HG02885 (cell line): ENCODE measurements at regions not wholly inside any gene's neighbourhood (a gene's known extent, or its start where the extent isn't known, plus 50 kb on each side); places are given as distances from the start of the nearest gene placed in this dataset.

Experiments used
- ATAC-seq: cut with Tn5 transposase; IDR thresholded peaks from one replicate; pipeline ENCODE4 v1.9.1; 2021; ENCODE audit warnings: mild to moderate bottlenecking; ENCODE audit not compliant: unreplicated experiment, poor library complexity

DNA sequence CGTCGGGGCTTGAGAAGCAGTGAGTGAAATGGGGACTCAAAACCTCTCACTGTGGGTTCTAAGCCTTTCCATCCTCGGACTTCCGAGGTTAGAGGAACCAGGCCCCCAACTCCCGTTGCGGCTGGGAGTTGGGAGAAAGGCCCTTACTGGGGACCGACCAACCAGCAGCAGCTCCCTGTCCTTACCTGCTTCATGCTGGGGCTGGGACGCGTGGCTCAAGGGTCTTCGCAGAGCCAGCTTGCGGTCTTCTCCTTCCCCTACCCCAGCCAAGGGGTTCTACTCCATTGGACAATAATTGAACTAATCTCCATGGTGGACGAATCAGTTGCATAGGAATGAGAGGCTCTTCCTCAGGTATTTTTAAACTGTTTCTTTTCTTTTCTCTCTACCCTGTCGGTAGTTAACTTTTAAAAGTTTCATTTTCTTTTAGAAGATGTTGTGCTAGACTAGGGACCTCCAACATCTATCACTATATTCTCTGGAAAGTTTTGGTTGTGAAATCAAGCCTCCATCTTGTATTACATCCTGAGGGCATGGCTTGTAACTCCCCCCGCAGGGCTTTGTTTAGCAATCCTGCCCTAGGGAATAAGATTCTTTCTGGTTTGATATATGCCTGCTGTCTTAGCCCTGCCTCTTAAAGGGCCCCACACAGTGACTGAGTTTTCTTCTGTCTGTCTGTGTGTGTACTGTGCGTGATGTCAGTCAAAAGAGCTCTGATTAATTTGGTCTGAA is 1027.1 kb upstream of the PCDH9 start:
- no peak for ATAC-seq

DNA sequence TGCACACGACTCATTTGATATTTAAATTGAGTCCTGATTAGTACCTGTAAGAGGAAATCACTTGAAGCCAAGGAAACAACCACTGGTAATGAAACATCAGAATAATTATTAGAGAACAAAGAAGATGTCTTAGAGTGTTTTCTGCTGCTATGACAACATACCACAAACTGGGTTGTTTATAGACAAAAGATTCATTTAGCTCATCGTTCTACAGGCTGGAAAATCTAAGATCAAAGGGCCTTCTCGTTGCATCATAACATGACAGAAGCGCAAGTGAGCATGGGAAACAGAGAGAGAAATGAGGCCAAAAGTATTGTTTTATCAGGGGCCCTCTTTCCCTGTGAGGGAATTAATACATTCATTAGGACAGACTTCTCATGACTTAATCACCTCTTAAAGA is 1024.0 kb upstream of the PCDH9 start:
- ATAC-seq: no peak

DNA sequence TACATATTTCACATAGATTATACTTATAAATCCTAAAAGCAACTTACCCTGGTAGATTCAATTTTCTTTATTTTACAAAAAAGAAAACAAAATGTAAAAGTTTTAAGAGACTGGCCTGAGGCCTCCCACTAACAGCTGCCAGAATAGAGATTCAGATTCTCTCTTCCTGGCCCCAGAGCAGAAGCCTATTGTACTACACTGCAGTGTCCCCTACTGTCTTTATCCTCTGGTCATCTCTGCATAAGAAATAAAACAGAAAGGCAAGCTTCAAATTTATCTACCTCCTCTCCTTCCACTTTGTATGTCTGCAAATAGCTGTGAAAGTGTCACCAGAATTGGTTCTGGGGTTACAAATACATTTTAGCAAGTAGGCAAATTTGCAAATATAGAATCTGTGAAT is 1004.1 kb upstream of the PCDH9 start:
- ATAC-seq: no peak

DNA sequence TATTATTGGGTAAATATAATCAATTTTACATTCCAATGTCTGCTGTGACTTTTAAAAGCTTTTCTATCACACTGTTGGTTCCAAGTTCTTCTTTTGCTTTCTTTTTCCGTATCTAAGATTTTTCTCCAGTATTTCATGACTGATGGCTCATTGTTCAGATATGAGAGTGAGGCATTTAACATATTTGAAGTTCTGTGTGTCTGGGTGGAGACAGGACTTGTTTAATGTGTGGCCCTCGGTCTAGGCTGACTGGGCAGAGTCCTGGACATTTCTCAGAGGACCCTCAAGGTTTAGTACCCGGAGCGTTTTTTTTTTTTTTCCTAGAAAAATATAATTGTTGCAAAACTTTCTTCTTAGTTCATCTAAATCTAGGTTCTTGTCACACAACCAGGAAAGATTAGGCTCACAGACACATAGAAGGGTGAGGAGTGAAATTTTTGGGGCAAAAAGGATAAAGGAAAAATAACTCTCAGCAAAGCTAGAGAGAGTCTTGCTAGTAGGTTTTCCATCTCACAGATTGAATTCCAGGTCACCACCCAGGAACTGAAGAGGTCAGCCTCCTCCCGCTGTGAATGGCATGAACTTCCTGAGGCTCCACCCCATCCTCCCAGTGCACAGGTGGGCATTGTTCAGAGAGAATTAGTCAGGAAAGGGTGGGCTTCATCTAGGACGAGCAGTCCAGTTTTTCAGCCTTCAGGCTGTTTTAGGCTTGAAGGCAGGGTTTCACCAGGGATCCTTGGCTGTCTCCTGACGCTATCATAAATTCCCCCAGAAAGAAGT is 1002.4 kb upstream of the PCDH9 start:
- no peak for ATAC-seq

DNA sequence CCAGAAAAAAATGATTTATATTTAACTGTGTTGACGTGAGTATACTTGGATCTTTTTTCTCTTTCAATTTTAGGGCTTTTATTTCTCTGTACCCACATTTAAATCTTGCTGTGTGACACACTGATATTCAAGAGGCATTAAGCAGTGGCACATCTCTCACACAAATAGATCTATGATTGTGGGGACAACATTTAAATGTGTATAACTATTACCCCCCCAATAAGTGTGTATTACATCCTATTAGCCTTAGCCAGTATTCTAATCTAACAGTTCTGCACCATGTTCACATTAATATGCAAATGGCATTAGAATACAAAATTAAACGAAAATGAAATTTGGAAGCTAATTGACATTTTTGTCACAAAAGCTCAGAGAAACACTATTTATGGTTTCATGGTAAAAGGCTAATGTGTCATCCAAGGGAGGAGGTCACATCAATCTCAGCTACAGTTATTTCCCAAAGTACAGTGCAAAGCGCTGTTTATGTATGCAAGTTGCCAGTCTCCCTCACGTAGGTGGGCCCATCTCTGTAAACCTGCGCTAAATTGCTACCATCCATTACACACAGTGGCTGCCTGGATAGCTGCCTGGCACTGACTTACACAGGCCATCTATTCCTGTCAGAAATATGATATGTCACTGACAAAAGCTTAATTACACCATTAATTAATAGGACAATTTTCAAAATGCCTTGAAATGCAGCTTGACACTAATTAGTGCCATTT is 984.7 kb upstream of the PCDH9 start:
- ATAC-seq: no peak

DNA sequence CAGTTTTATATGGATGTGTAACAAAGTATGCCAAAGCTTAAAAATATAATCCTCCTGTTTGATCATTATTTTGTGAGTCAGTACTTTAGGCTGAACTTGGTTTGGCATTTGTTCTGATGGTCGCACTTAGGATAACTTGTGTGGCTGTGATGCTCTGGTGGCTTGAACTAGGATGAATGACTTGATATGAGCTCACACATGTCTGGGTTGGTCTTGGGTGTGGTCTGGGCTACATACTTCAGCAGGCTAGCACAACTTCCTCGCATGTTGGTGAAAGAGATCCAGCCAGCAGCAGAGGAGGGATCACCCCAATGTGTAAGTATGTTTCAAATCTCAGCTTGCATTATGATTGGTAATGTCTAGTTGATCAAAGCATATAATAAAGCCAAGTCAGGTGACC is 969.1 kb upstream of the PCDH9 start:
- no peak for ATAC-seq

DNA sequence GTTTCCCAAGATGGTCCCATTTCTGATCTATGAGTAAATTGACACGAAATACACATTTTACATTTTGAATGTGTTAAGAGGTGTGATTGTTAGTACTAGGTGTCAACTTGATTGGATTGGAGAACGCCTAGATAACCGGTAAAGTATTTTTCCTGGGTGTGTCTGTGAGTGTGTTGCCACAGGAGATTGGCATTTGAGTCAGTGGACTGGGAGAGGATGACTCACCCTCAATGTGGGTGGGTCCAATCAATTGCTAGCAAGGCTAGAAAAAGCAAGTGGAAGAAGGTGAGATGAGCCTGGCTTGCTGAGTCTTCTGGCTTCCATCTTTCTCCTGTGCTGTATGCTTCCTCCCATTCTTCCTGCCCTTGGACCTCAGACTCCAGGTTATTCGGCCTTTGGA is 960.7 kb upstream of the PCDH9 start:
- no peak for ATAC-seq

DNA sequence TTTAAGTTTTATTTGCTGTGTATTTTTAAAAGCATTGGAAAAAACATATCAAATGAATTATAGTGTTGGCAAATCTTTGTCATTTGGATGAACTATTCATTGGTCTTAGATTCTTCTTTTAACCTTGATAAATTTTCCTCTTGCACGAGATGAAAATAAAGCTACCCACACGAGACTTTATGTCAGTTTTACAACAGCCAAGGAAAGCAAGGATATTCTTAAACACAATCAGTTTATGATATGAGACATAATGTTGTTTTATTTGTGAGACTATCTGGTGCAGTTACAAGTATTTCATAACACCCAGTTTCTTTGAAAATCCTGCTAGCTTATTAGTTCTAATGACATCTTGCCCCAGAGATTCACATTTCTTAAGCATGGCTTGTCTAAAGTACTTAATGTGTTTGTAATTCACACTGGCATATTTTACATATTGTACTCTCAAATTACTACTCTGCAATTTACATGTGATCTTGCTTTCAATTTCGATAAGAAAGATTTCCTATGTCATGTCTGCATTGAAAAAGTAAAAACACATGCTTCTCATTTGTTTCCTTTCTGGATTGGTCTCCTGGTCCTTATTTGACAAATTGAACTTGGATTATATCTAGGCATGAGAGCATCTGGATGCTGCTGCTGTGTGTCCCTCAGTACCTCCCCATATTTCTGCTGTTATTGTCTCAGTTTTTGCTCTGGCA is 955.5 kb upstream of the PCDH9 start:
- ATAC-seq: no peak

DNA sequence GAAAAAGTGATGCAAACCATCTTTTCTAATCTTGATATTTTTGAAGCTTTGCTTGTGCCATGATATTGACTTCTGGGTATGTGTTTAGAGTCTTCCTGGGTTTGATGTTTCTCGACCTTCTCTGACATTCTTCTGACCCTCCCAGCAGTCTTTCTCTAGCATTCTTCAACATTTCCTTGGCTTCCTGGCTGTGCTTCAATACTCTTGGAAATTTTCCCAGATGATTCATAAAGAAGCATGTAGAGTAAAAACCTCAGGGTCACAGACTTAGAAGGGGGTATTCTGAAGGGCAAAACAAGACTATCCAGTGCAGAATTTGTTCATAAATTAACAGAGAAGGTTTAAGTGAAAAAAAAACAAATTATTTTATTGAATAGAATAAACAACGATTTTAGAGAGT is 946.3 kb upstream of the PCDH9 start:
- no peak for ATAC-seq

DNA sequence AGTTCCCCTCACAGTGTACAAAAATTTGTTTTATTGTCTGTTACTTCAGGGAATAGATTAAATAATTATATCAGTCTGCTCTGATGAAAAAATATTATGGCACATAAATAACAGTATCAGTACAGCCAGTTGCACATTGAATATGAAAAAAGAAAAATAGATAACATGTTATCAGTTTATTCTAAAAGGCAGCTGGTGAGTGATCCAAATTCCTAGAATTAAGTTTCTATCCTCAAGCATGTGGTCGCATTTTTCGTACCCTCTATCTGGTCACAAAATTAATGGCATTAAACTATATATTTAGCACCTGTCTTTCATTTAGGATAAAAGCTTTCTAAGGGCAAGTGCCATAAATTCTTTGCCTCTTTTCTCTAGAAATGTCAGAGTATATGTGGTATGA is 944.8 kb upstream of the PCDH9 start:
- no peak for ATAC-seq

DNA sequence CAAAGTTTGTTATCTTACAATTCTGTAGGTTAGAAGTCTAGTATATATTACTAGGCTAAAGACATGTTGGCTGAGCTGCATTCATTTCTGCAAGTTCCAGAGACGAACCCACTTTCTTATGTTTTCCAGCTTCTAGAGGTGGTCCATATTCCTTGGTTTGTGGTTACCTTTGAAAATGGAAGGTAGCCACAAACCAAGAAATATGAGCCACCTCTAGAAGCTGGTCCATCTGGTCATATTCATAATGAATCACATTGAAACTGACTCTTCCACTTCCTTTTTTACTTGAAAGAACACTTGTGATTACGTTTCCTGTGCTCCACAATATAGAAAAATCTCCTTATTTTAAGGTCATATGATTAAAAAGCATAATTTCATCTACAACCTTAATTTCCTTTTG is 943.0 kb upstream of the PCDH9 start:
- no peak for ATAC-seq

DNA sequence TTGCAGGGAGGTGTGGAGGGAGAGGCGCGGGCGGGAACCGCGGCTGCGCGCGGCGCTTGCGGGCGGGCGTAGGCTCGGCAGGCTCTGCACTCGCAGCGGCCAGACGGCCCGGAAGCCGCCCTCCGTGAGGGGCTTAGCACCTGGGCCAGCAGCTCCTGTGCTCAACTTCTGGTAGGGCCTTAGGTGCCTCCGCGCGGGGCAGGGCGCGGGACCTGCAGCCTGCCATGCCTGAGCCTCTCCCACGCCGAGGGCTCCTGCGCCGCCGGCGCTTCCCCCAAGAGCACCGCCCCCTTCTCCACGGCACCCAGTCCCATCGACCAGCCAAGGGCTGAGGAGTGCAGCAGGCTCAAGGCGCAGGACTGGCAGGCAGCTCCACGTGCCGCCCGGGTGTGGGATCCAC is 940.8 kb upstream of the PCDH9 start:
- ATAC-seq: no peak

DNA sequence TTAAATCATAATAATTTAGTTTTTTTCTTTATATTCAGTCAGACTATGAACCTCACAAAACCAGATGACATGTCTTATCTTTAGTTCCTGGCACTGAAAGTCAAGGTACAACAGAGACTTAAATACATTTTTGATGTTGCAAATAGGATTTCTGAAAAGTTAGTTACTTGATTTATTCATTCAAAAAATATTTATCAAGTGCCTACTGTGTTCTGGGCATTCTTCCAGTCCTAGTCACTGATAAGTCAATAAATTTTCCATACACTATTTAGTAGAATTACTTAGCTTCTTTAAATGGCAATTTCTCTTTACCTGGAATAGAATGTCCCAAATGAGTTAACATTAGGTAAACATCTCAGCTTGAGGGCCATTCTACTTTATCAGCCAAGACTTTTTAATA is 938.3 kb upstream of the PCDH9 start:
- no peak for ATAC-seq

DNA sequence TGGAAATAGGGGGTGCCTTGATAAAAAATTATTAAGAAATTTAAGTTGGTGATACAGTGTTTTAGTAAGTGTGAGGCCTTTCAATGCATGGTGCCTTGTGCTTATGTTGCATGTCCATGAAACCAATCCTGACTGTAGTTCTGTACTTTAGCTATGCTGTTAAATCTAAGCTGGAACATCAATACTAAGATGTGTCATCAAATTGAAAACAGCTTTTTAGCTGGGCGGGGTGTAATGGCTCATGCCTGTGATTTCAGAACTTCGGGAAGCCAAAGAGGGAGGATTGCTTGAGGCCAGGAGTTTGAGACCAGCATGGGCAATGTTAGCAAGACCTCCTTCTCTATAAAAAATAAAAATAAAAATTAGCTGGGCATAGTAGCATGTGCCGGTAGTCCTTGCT is 930.3 kb upstream of the PCDH9 start:
- no peak for ATAC-seq

DNA sequence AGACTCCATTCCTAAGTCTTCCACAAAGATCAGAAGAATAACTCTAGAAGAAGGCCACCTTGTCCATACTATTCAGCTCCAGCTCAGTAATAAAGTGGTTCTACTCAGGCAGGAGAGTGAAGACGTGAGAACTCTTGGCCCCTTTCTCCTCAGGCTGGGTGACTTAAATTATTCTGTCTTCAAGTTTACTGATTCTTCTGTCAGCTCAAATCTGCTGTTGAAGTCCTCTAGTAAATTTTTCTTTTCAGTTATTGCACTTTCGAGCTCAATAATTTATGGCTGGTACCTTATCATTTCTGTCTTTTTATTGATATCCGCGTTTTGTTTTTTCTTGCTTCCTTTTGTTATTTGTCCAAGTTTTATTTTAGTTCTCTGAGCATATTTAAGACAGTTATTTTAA is 922.3 kb upstream of the PCDH9 start:
- no peak for ATAC-seq

DNA sequence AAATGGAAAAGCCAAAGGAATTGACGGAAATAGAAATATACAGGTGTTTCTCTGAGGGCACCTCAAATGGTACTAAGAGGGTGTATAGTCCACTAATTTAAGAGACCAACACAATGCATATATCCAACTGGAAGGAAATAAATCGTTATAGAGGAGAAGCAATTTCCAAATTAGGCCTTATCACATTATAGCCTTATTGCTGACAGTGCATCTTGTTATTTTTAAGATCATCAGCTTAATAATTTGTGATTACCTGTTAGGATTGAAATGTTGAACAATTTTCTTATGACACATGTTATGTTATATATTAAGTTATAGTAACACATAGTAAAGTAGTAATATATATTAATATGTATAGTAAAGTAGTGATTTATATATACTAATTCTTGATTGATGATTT is 915.7 kb upstream of the PCDH9 start:
- no peak for ATAC-seq

DNA sequence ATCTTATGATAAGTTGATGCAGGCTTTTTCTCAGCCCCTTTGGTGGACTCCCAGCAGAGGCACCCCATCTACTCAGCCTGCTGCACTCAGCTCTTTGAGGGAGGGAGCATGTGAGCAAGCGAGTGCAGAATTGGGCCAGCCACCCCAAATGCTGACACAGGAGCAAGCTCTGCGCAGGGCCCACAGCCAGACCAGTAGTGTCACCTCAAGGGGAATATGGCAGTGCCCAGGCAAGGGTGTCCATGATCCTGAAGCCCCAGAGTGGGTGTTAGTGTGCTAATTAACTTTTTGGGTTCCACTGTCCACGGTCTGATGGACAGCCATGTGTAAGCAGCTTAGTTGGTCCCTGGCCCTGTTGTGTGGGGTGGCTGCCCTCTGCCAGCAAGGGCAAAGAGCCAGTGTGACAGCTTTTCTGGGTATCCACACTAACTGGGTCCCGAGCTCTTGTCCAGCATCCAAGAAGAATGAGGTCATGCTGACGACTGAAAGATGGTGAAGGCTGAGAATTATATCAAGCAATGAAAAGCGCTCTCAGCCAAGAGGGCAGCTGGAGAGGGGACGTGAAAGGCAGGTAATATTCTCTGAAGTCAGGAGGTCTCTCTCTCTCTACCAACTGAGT is 898.3 kb upstream of the PCDH9 start:
- ATAC-seq: no peak

DNA sequence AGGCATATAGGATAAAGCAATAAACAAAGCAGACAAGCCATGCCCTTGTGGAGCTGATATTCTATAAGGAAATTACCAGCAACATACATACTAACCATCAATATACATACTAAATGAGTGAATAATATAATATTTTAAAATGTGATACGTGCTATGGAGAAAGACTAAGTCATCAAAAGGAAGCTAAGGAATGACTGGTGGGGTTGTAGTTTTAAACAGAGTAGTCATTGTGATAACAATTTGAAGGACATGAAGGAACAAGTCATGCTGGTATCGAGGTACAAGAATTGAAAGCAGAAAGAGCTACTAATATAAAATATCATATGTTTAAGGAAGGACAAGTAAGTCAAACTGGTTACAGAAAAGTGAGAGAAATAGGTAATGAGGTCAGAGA is 894.9 kb upstream of the PCDH9 start:
- ATAC-seq: no peak

DNA sequence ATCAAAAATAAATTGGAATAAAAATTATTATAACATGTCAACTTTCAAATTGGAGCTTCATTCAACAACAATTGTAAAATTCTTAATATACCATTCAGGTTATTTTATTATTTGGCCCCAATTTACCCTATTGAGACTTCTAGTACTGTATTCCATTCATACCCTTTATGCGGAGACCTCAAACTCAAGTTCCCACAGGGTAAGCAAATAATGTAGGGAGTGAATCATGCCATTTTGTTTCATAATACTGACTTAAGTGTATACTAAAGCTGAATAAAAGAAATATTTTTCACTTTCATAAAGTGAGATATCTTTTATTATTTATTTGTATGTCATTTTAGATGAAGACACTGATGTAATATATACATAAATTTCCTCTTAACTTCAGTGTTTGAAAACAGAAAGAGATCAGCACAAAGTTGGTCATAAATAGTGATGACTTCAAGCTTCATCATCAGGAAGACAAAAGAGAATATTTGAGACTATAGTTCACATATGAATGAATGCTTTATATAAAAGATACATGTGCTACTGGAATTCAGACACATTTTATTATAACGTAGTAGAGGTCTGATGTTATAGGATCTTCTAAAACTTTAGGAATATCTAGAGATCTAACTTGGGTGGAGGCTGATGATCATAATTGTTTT is 894.4 kb upstream of the PCDH9 start:
- ATAC-seq: no peak

DNA sequence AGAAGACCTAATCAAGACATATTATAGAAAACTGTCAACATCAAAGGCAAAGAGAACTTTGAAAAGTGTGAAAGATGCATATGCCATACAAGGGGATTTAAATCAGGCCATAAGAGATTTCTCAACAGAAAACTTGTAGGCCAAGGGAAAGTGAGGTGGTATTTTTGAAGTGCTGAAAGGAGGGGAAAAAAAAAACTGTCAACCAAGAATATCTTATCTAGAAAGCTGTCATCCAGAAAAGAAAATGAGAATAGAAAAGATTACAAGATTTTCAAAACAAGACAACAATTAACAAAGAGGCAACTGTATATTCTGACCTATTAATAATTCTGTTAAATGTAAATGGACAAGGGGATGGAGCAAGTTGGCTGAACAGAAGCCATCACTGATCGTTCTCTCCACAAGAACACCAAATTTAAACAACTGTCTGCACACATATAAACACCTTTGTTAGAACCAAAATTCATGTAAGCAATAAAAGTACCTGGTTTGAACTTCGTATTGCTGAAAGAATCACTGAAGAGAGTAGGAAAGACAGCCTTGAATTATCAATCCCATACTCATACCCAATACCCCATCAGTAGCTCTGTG is 880.1 kb upstream of the PCDH9 start:
- ATAC-seq: no peak
